H9 (cell line): ENCODE measurements at regions not wholly inside any gene's neighbourhood (a gene's known extent, or its start where the extent isn't known, plus 50 kb on each side); places are given as distances from the start of the nearest gene placed in this dataset.

Experiments
- DNase-seq: peaks from one replicate; pipeline ENCODE4 v3.0.0-alpha.2; 2017
- H2AFZ ChIP-seq: one replicate; pipeline ENCODE4 v1.6.1; 2013; ENCODE audit warnings: mild to moderate bottlenecking, low read length, control low read depth, moderate library complexity
- H2AK5ac ChIP-seq: 2 replicates; pipeline ENCODE4 v1.6.1; 2013; ENCODE audit warnings: low read length, control low read depth, mixed read lengths; ENCODE audit not compliant: insufficient read length
- H2BK120ac ChIP-seq: one replicate; pipeline ENCODE4 v1.6.1; 2013; ENCODE audit warnings: low read depth, mild to moderate bottlenecking, low read length, control low read depth, inconsistent platforms; ENCODE audit not compliant: poor library complexity, severe bottlenecking
- H2BK12ac ChIP-seq: 2 replicates; pipeline ENCODE4 v1.6.1; 2013; ENCODE audit warnings: low read length, control low read depth, mixed read lengths, low read depth; ENCODE audit not compliant: insufficient read length
- H2BK15ac ChIP-seq: 2 replicates; pipeline ENCODE4 v1.6.1; 2013; ENCODE audit warnings: low read depth, low read length, control low read depth
- H2BK20ac ChIP-seq: one replicate; pipeline ENCODE4 v1.6.1; 2013; ENCODE audit warnings: low read depth, mild to moderate bottlenecking, low read length, control low read depth, inconsistent platforms; ENCODE audit not compliant: poor library complexity, severe bottlenecking
- H2BK5ac ChIP-seq: 2 replicates; pipeline ENCODE4 v1.6.1; 2013; ENCODE audit warnings: low read length, control low read depth, mixed read lengths; ENCODE audit not compliant: insufficient read length
- H3K14ac ChIP-seq: 2 replicates; pipeline ENCODE4 v1.6.1; 2013; ENCODE audit warnings: low read length, control low read depth; ENCODE audit not compliant: insufficient read depth
- H3K18ac ChIP-seq: 2 replicates; pipeline ENCODE4 v1.6.1; 2013; ENCODE audit warnings: low read depth, mild to moderate bottlenecking, mixed read lengths, low read length, control low read depth; ENCODE audit not compliant: insufficient read length
- H3K23ac ChIP-seq: 2 replicates; pipeline ENCODE4 v1.6.1; 2013; ENCODE audit warnings: low read length, control low read depth, mixed read lengths, low read depth; ENCODE audit not compliant: insufficient read length
- H3K23me2 ChIP-seq: 2 replicates; pipeline ENCODE4 v1.6.1; 2013; ENCODE audit warnings: low read depth, mild to moderate bottlenecking, mixed read lengths, low read length, control low read depth; ENCODE audit not compliant: insufficient read length, poor library complexity, severe bottlenecking
- H3K27ac ChIP-seq: 2 replicates; pipeline ENCODE4 v1.5.1; 2013; ENCODE audit warnings: low read length, control low read depth, mixed read lengths, low read depth; ENCODE audit not compliant: insufficient read length
- H3K27me3 ChIP-seq: 2 replicates; pipeline ENCODE4 v1.6.1; 2013; ENCODE audit warnings: low read length, control low read depth, inconsistent platforms; ENCODE audit not compliant: insufficient read depth
- H3K4ac ChIP-seq: 2 replicates; pipeline ENCODE4 v1.6.1; 2013; ENCODE audit warnings: low read depth, mild to moderate bottlenecking, control low read depth, inconsistent platforms, low read length, moderate library complexity
- H3K4me1 ChIP-seq: 2 replicates; pipeline ENCODE4 v1.6.1; 2013; ENCODE audit warnings: low read length, control low read depth, inconsistent platforms; ENCODE audit not compliant: insufficient read depth
- H3K4me2 ChIP-seq: 2 replicates; pipeline ENCODE4 v1.6.1; 2013; ENCODE audit warnings: low read length, control low read depth, mixed read lengths; ENCODE audit not compliant: insufficient read length, insufficient read depth
- H3K56ac ChIP-seq: 2 replicates; pipeline ENCODE4 v1.6.1; 2013; ENCODE audit warnings: low read depth, mild to moderate bottlenecking, mixed read lengths, low read length, control low read depth; ENCODE audit not compliant: insufficient read length
- H3K79me1 ChIP-seq: 2 replicates; pipeline ENCODE4 v1.6.1; 2013; ENCODE audit warnings: low read depth, mild to moderate bottlenecking, moderate library complexity, low read length, control low read depth, inconsistent platforms; ENCODE audit not compliant: insufficient read depth, poor library complexity, severe bottlenecking
- H3K79me2 ChIP-seq: 2 replicates; pipeline ENCODE4 v1.6.1; 2013; ENCODE audit warnings: low read length, control low read depth, inconsistent platforms; ENCODE audit not compliant: insufficient read depth
- H3K9ac ChIP-seq: 2 replicates; pipeline ENCODE4 v1.6.1; 2013; ENCODE audit warnings: low read length, control low read depth, mixed read lengths; ENCODE audit not compliant: insufficient read length; ENCODE audit errors: extremely low read depth
- H3K9me3 ChIP-seq: one replicate; pipeline ENCODE4 v1.6.1; 2013; ENCODE audit warnings: low read depth, low read length, inconsistent platforms; ENCODE audit not compliant: control insufficient read depth
- H3T11ph ChIP-seq: one replicate; pipeline ENCODE4 v1.6.1; 2013; ENCODE audit warnings: mild to moderate bottlenecking, low read length, control low read depth, inconsistent platforms
- H4K20me1 ChIP-seq: one replicate; pipeline ENCODE4 v1.6.1; 2013; ENCODE audit not compliant: control insufficient read depth, insufficient read length, insufficient read depth
- H4K5ac ChIP-seq: 2 replicates; pipeline ENCODE4 v1.6.1; 2013; ENCODE audit warnings: low read depth, mild to moderate bottlenecking, mixed read lengths, low read length, control low read depth; ENCODE audit not compliant: insufficient read length
- H4K8ac ChIP-seq: replicated peaks from 2 replicates; pipeline ENCODE4 v1.6.1; 2013; ENCODE audit warnings: low read length, control low read depth, mixed read lengths, low read depth; ENCODE audit not compliant: insufficient read length
- H4K91ac ChIP-seq: 2 replicates; pipeline ENCODE4 v1.6.1; 2013; ENCODE audit warnings: low read depth, mild to moderate bottlenecking, moderate library complexity, mixed read lengths, low read length, control low read depth; ENCODE audit not compliant: insufficient read length
- H3K27ac Mint-ChIP-seq, 3 experiments: 2 replicates in 2 of 3; 3 replicates in 1 of 3; pipeline ENCODE4 v1.8.0; 2020 to 2021; ENCODE audit warnings: mixed read lengths in 3 of 3, mild to moderate bottlenecking in 1 of 3, moderate library complexity in 1 of 3
- H3K27me3 Mint-ChIP-seq: 2 replicates; pipeline ENCODE4 v1.8.0; 2021; ENCODE audit warnings: low read depth, mild to moderate bottlenecking, moderate library complexity, mixed read lengths
- H3K36me3 Mint-ChIP-seq, 3 experiments: 2 replicates in 2 of 3; 3 replicates in 1 of 3; pipeline ENCODE4 v1.8.0; 2020 to 2021; ENCODE audit warnings: low read depth in 3 of 3, mixed read lengths in 3 of 3; ENCODE audit not compliant: insufficient read depth in 1 of 3
- H3K4me1 Mint-ChIP-seq, 2 experiments: 2 replicates each; pipeline ENCODE4 v1.8.0; 2020; ENCODE audit warnings: mixed read lengths in 2 of 2
- H3K4me3 Mint-ChIP-seq, 2 experiments: 2 replicates in 1 of 2; 3 replicates in 1 of 2; pipeline ENCODE4 v1.8.0; 2020 to 2021; ENCODE audit warnings: mild to moderate bottlenecking in 2 of 2, mixed read lengths in 2 of 2, moderate library complexity in 1 of 2
- H3K9me3 Mint-ChIP-seq, 2 experiments: 2 replicates in 1 of 2; 3 replicates in 1 of 2; pipeline ENCODE4 v1.8.0; 2020; ENCODE audit warnings: mild to moderate bottlenecking in 2 of 2, mixed read lengths in 2 of 2, moderate library complexity in 1 of 2
- WGBS: extraction: QIAGEN DNeasy Blood & Tissue Kit; methylation state at CpG from one replicate; pipeline ENCODE4 v1.1.7; 2013; ENCODE audit warnings: missing lambda C conversion rate, low lambda C conversion rate, mixed read lengths; ENCODE audit not compliant: insufficient read length; ENCODE audit errors: extremely low coverage; 5-methylcytosine and 5-hydroxymethylcytosine counted together
- TF ChIP-seq, protein P1 (sequence below): fragments of 200-600 bp; sonication (generic); conservative IDR thresholded peaks from 3 replicates; pipeline ENCODE4 v1.8.0; 2021; ENCODE audit warnings: antibody characterized with exemption, mild to moderate bottlenecking

DNA sequence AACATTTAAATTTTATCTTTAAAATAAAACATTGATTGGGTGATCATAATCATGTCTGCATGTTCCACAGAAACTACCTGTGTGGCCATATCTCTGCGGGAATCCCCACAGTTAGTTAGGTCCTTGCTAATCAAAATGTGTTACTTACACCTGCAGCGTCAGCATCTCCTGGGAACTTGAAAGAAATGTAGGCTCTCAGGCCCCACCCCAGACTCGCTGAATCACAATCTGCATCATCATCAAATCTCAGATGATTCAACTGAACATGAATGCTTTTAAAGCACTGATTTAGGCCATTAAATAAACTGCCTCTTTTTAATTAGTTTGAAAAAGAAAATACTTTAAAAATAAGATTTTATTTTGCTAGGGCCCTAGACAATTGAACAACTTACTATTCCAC, 577.8 kb downstream of the PYDC2 start:
- H2BK5ac ChIP-seq, result no peak overlapping the region
- Mint-ChIP-seq H3K27me3 (no peaks in the 10 kb centered on the region), H3K36me3 (no peaks in the 10 kb centered on the region), H3K4me3 (no peak overlapping the region), H3K27ac (0 out of 7 replicates have a peak overlapping the region, but pooled peaks of 1 of the 3 experiments have one; percentile 63), H3K4me1 (peaks cover 13 to 16% of the 10 kb centered on the region in 2 experiments), H3K9me3 (no peaks in the 10 kb centered on the region; a peak in 1 of 5 replicates)
- TF ChIP-seq, protein P1, sequence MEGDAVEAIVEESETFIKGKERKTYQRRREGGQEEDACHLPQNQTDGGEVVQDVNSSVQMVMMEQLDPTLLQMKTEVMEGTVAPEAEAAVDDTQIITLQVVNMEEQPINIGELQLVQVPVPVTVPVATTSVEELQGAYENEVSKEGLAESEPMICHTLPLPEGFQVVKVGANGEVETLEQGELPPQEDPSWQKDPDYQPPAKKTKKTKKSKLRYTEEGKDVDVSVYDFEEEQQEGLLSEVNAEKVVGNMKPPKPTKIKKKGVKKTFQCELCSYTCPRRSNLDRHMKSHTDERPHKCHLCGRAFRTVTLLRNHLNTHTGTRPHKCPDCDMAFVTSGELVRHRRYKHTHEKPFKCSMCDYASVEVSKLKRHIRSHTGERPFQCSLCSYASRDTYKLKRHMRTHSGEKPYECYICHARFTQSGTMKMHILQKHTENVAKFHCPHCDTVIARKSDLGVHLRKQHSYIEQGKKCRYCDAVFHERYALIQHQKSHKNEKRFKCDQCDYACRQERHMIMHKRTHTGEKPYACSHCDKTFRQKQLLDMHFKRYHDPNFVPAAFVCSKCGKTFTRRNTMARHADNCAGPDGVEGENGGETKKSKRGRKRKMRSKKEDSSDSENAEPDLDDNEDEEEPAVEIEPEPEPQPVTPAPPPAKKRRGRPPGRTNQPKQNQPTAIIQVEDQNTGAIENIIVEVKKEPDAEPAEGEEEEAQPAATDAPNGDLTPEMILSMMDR, result no peak
- WGBS, result no CpG with 5 or more reads among the region's 3 CpGs
- no peak overlapping the region for H3K18ac ChIP-seq
- H3K14ac ChIP-seq, result no peak overlapping the region
- H2AK5ac ChIP-seq, result no peak overlapping the region
- no peaks in the 10 kb centered on the region for H3K79me2 ChIP-seq
- no peak for DNase-seq
- no peak overlapping the region for H2BK20ac ChIP-seq
- no peaks in the 10 kb centered on the region for H3K79me1 ChIP-seq
- no peak overlapping the region for H3K4ac ChIP-seq
- no peaks in the 10 kb centered on the region for H3K27me3 ChIP-seq
- no peaks in the 10 kb centered on the region for H3K23me2 ChIP-seq
- no peaks in the 10 kb centered on the region for H3K9me3 ChIP-seq
- H3T11ph ChIP-seq, result no peak overlapping the region
- no peak overlapping the region for H3K9ac ChIP-seq
- no peak overlapping the region for H3K23ac ChIP-seq
- H2AFZ ChIP-seq, result no peak overlapping the region
- H4K20me1 ChIP-seq, result no peaks in the 10 kb centered on the region
- H3K4me2 ChIP-seq, result no peak overlapping the region
- H2BK120ac ChIP-seq, result no peak overlapping the region
- H4K91ac ChIP-seq, result no peak overlapping the region
- H2BK12ac ChIP-seq, result no peak overlapping the region
- H2BK15ac ChIP-seq, result no peak overlapping the region
- no peak overlapping the region for H4K8ac ChIP-seq
- no peak overlapping the region for H4K5ac ChIP-seq
- H3K56ac ChIP-seq, result no peak overlapping the region
- H3K27ac ChIP-seq, result no peak overlapping the region
- H3K4me1 ChIP-seq, result 0 out of 2 replicates have a peak, but pooled peaks cover 2% of the 10 kb centered on the region
